ENCODE measurements at regions not wholly inside any gene's neighbourhood (a gene's known extent, or its start where the extent isn't known, plus 50 kb on each side); places are given as distances from the start of the nearest gene placed in this dataset.
A peak's percentile ranks its signal among the peaks of the same experiment; 100 is the strongest.

- H3K9me3 ChIP-seq (ENCODE audit: control insufficient read depth, low read length), result no peaks in the 10 kb centered on the region
- H3K4me1 ChIP-seq (ENCODE audit: control insufficient read depth, insufficient read depth, low read length), result no peaks in the 10 kb centered on the region
- no peak overlapping the region for H3K4me3 ChIP-seq (ENCODE audit: low read length)
- no peaks in the 10 kb centered on the region for H3K27me3 ChIP-seq (ENCODE audit: control insufficient read depth, insufficient read depth)
- no peak overlapping the region for H3K27ac ChIP-seq (ENCODE audit: low read length)
- intact Hi-C loops (cut with DNase I), result no loop called here
- DNase-seq (no peak), ATAC-seq (no peak)
- WGBS, result 70% methylated on average over 3 of the region's 3 CpGs
Observed at GRCh38 chr3:24622696-24623225, 128.1 kb upstream of the THRB start.

DNA sequence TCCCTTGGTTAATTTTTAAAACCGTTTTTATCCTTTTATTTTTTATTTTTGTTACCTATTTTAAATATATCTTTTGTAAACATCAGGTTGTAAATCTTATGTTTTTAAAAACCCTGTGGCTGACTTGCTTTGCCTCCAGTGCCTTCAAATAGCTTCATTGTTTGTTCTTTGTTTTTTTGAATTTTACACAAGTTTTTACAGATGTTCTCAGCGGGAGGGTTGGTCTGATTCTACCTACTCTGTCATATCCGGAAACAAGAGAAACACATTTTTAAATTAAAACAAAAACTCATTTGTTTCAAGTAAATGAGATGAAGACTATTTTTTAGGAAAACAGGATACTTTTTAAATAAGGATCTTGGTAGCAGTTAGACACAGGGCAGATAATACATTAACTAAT lies 129.0 kb upstream of the THRB start:
- H3K9me3 ChIP-seq (ENCODE audit: control insufficient read depth, low read length), result no peaks in the 10 kb centered on the region

DNA sequence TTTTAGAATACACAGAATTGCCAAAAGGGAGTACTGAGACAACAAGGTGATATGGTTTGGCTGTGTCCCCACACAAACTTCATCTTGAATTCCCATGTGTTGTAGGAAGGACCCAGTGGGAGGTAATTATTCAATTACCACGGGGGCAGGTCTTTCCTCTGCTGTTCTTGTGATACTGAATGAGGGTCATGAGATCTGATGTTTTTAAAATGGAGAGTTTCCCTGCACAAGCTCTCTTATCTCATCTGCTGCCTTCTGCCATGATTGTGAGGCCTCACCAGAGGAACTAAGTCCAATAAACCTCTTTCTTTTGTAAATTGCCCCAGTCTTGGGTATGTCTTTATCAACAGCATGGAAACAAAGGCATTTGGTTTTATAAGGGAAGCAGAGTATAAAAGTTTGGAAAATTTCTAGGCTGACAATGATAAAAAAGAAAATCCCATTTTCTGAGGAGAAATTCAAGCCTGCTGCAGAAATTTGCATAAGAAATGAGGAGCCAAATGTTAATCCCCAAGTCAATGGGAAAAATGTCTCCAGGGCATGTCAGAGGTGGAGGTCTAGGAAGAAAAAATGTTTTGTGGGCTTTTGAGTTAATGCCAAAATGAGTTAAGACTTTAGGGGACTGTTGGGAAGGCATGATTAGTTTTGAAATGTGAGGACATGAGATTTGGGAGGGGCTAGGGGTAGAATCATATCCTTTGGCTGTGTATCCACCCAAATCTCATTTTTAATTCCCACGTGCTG lies 130.5 kb upstream of the THRB start:
- Histone ChIP-seq H3K27ac (ENCODE audit: low read length) (no peak overlapping the region), H3K27me3 (ENCODE audit: control insufficient read depth, insufficient read depth) (no peaks in the 10 kb centered on the region), H3K9me3 (ENCODE audit: control insufficient read depth, low read length) (no peaks in the 10 kb centered on the region), H3K4me1 (ENCODE audit: control insufficient read depth, insufficient read depth, low read length) (no peaks in the 10 kb centered on the region), H3K4me3 (ENCODE audit: low read length) (no peak overlapping the region)
- DNase-seq, result no peak
- intact Hi-C loops (cut with DNase I), result no loop called here
- no peak for ATAC-seq
- 42% methylated on average over 2 of the region's 2 CpGs for WGBS

More for the DNA sequence above, 129.0 kb upstream of the THRB start:
- DNase-seq, result no peak
- H3K27me3 ChIP-seq (ENCODE audit: control insufficient read depth, insufficient read depth), result no peaks in the 10 kb centered on the region
- no peak for ATAC-seq
- no peak overlapping the region for H3K4me3 ChIP-seq (ENCODE audit: low read length)
- WGBS, result 80% methylated on average over 3 of the region's 3 CpGs
- intact Hi-C loops (cut with DNase I), result no loop called here
- H3K27ac ChIP-seq (ENCODE audit: low read length), result no peak overlapping the region
- no peaks in the 10 kb centered on the region for H3K4me1 ChIP-seq (ENCODE audit: control insufficient read depth, insufficient read depth, low read length)

DNA sequence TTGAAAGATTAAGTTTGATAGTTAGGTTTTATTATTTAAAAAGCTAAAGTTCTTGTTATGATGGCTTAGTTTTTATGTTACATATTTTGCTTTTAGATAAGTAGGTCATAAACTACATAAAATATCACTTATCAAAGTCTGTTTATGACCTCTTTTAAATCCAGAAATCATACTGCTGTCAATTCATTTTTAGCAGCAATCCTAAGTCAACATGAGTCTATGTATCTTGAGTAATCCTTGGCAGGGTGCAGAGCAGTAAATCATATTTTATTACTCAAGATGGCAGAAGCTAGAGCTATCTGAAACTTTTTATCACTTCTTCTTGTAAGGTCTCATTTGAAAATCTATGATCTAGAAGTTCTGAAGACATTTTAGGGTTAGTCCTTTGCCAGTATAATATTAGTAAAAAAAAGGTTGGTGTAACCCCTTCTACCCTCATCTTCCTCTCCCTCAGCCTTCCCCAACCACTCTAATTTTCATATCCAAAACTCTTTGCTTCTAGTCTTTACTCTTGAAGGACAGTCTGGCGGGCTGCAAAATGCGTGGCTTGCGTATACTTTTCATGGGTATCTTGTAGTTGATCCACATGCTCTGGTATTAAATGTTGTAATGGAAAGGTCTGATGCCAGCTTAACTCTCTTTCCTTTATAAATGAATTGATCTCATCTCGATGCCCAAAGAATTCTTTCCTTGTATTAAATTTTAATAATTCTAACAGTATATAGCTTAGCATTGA lies 134.0 kb upstream of the THRB start:
- H3K9me3 ChIP-seq (ENCODE audit: control insufficient read depth, low read length), result no peaks in the 10 kb centered on the region
- intact Hi-C loops (cut with DNase I), result no loop called here
- DNase-seq (no peak), ATAC-seq (no peak)
- H3K27me3 ChIP-seq (ENCODE audit: control insufficient read depth, insufficient read depth), result no peaks in the 10 kb centered on the region
- no peaks in the 10 kb centered on the region for H3K4me1 ChIP-seq (ENCODE audit: control insufficient read depth, insufficient read depth, low read length)
- H3K4me3 ChIP-seq (ENCODE audit: low read length), result no peak overlapping the region
- 96% methylated on average over 4 of the region's 4 CpGs for WGBS
- no peak overlapping the region for H3K27ac ChIP-seq (ENCODE audit: low read length)

DNA sequence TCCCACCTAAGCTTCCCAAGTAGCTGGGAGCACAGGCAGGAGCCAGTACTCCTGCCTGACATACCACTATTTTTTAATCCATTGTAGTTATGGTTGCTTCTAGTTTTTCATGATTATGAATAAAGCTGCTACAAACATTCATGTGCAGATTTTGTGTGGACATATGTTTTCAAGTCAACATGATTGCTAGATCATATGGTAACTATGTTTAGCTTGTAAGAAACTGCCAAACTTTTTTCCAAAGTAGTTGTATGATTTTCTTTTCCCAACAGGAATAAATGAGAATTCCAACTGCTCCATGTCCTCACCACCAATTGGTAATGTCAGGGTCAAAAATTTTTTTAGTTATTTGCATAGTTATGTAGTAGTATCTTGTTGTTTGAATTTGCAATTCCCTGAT lies 136.8 kb upstream of the THRB start:
- H3K4me3 ChIP-seq (ENCODE audit: low read length), result no peak overlapping the region
- DNase-seq, result no peak
- no peaks in the 10 kb centered on the region for H3K4me1 ChIP-seq (ENCODE audit: control insufficient read depth, insufficient read depth, low read length)
- H3K27me3 ChIP-seq (ENCODE audit: control insufficient read depth, insufficient read depth), result no peaks in the 10 kb centered on the region
- H3K27ac ChIP-seq (ENCODE audit: low read length), result no peak overlapping the region
- no peak for ATAC-seq
- H3K9me3 ChIP-seq (ENCODE audit: control insufficient read depth, low read length), result no peaks in the 10 kb centered on the region
- intact Hi-C loops (cut with DNase I), result no loop called here

DNA sequence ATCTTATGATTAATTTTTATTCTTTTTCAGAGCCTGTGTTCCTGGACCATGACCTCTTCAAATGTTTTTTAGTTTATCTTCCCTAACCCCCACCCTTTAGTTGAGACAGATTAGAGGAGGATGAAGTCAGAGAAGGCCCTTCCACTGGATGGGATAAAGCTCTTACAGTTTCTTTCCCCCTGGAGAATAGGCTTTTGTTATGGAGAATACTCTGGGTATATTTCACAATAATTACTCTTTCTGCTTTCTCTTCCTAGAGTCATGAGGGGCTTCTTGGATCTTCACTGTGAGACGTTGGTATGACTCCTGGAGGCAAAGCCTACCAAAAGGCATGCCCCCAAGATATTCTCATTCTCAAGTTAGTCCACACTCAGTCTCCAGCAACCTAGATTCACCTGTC lies 144.4 kb upstream of the THRB start:
- ATAC-seq (no peak), DNase-seq (no peak)
- peaks cover 2% of the 10 kb centered on the region for H3K4me1 ChIP-seq (ENCODE audit: control insufficient read depth, insufficient read depth, low read length)
- WGBS, result 73% methylated on average over 1 of the region's 1 CpG
- intact Hi-C loops (cut with DNase I), result no loop called here
- H3K27me3 ChIP-seq (ENCODE audit: control insufficient read depth, insufficient read depth), result no peaks in the 10 kb centered on the region
- no peaks in the 10 kb centered on the region for H3K9me3 ChIP-seq (ENCODE audit: control insufficient read depth, low read length)
- H3K4me3 ChIP-seq (ENCODE audit: low read length), result no peak overlapping the region
- no peak overlapping the region for H3K27ac ChIP-seq (ENCODE audit: low read length)

DNA sequence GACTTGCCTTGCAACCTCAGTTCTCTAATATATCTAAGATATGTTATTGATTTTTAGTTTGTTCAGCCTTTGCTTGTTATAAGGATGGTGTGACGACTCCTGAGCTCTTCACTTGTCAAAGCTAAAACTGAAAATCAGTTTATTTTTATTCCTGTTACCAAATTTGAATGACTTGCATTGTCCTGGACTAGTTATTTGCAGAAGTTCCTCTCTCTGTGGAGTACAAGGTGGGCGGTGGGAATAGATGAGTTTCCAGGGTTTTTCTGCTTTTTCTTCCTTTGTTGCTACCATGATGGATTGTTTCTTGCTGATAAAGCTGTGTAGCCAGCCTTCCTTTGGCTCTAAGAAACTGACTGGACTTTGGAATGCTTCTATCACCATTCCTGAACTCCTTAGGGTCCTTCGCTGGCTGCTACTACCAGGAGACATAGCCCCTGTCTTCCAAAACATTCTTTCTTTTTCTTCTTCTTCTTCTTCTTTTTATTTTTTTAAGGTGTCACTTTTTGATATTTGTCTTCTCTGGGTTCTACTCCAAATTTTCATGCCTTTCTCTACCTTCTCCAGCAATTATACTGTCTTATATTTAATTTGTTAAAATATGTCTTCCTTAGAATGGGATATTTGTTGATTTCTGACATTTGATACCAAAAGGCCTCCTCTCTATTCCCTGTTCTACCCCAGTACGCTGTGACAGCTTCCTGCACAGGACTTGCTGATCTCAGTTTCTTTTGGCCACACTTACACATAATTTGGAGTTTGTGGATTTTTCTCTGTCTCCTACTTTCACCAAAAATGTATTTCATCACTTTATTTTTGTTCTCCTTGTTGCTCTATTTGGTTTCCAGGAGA lies 145.1 kb upstream of the THRB start:
- no peak overlapping the region for H3K27ac ChIP-seq (ENCODE audit: low read length)
- DNase-seq, result no peak
- intact Hi-C loops (cut with DNase I), result no loop called here
- no peaks in the 10 kb centered on the region for H3K9me3 ChIP-seq (ENCODE audit: control insufficient read depth, low read length)
- peak in 1 of 2 donors; percentile 62 for ATAC-seq
- H3K4me3 ChIP-seq (ENCODE audit: low read length), result no peak overlapping the region
- H3K27me3 ChIP-seq (ENCODE audit: control insufficient read depth, insufficient read depth), result no peaks in the 10 kb centered on the region
- H3K4me1 ChIP-seq (ENCODE audit: control insufficient read depth, insufficient read depth, low read length), result peaks cover 2% of the 10 kb centered on the region
- 68% methylated on average over 4 of the region's 4 CpGs for WGBS

GRCh38 chr3:24640330-24640877 lies 145.8 kb upstream of the THRB start:
- Histone ChIP-seq H3K27ac (ENCODE audit: low read length) (no peak overlapping the region), H3K4me1 (ENCODE audit: control insufficient read depth, insufficient read depth, low read length) (peaks cover 2% of the 10 kb centered on the region), H3K27me3 (ENCODE audit: control insufficient read depth, insufficient read depth) (no peaks in the 10 kb centered on the region), H3K4me3 (ENCODE audit: low read length) (no peak overlapping the region), H3K9me3 (ENCODE audit: control insufficient read depth, low read length) (no peaks in the 10 kb centered on the region)
- intact Hi-C loops (cut with DNase I), result no loop called here
- WGBS, result 50% methylated on average over 3 of the region's 3 CpGs
- DNase-seq (no peak), ATAC-seq (peak; percentile 71 to 79)

- no peak overlapping the region for H3K27ac ChIP-seq (ENCODE audit: low read length)
Observed at GRCh38 chr3:24641628-24642027, 147.0 kb upstream of the THRB start.

DNA sequence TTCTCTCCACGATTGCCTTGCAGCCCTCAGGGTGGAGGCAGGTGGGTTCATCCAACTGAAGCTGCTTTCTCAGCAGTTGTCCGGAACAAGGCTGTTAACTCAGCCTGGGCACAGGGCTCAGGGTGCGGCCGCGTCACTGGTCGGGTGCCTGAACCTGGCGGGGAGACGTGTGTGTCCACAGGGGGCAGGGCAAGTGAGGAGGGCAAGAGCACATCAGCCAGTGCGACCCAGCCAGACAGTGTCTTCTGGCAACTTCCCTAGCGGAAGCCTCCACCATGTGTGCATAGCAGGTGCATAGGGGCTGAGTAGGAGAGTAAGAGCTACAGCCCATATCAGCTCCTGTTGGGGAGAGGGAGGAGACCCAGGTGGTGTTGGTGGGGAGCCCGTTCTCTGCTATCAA lies 150.4 kb upstream of the THRB start:
- DNase-seq (peak in 2 of 3 donors; percentile 41 to 48), ATAC-seq (no peak)
- Histone ChIP-seq H3K9me3 (ENCODE audit: control insufficient read depth, low read length) (no peaks in the 10 kb centered on the region), H3K27me3 (ENCODE audit: control insufficient read depth, insufficient read depth) (no peaks in the 10 kb centered on the region), H3K27ac (ENCODE audit: low read length) (no peak overlapping the region), H3K4me3 (ENCODE audit: low read length) (no peak overlapping the region), H3K4me1 (ENCODE audit: control insufficient read depth, insufficient read depth, low read length) (peaks cover 2% of the 10 kb centered on the region)
- 94% methylated on average over 11 of the region's 11 CpGs for WGBS
- intact Hi-C loops (cut with DNase I), result no loop called here

More at GRCh38 chr3:24641628-24642027, 147.0 kb upstream of the THRB start:
- H3K4me1 ChIP-seq (ENCODE audit: control insufficient read depth, insufficient read depth, low read length), result peaks cover 2% of the 10 kb centered on the region
- WGBS, result 53% methylated on average over 2 of the region's 2 CpGs
- DNase-seq (no peak), ATAC-seq (no peak)
- intact Hi-C loops (cut with DNase I), result no loop called here
- H3K27me3 ChIP-seq (ENCODE audit: control insufficient read depth, insufficient read depth), result no peaks in the 10 kb centered on the region
- H3K4me3 ChIP-seq (ENCODE audit: low read length), result no peak overlapping the region
- H3K9me3 ChIP-seq (ENCODE audit: control insufficient read depth, low read length), result no peaks in the 10 kb centered on the region

Data from right cardiac atrium (tissue), 5 donors.